GM19452 (cell line): ENCODE measurements at regions not wholly inside any gene's neighbourhood (a gene's known extent, or its start where the extent isn't known, plus 50 kb on each side); places are given as distances from the start of the nearest gene placed in this dataset.
"Not testable (repeated sequence)": the region's sequence is repeated elsewhere in the genome, so short reads cannot be mapped to it uniquely, and the experiment has no call there.

Experiments used
- ATAC-seq: cut with Tn5 transposase; IDR thresholded peaks from one replicate; pipeline ENCODE4 v1.9.1; 2021; ENCODE audit not compliant: unreplicated experiment

- no peak for ATAC-seq
These were observed 89.8 kb upstream of the ANK3 start for GRCh38 chr10:60479305-60480020.

- ATAC-seq = no peak
These were observed 86.8 kb upstream of the ANK3 start for GRCh38 chr10:60476451-60476850.

GRCh38 chr10:60473557-60473956 is 83.9 kb upstream of the ANK3 start:
- no peak for ATAC-seq

GRCh38 chr10:60470091-60470490 is 80.4 kb upstream of the ANK3 start:
- no peak for ATAC-seq

- not testable (repeated sequence) for ATAC-seq
These were observed 79.5 kb upstream of the ANK3 start for GRCh38 chr10:60469147-60469546.

- ATAC-seq = no peak
These were observed 77.5 kb upstream of the ANK3 start for GRCh38 chr10:60467202-60467546.

- ATAC-seq = no peak
These were observed 76.9 kb upstream of the ANK3 start for GRCh38 chr10:60466267-60467201.

GRCh38 chr10:60465801-60466200 is 76.1 kb upstream of the ANK3 start:
- no peak for ATAC-seq

- no peak for ATAC-seq
These were observed 75.0 kb upstream of the ANK3 start for GRCh38 chr10:60464659-60465058.

- ATAC-seq = no peak
These were observed 74.1 kb upstream of the ANK3 start for GRCh38 chr10:60463746-60464145.

GRCh38 chr10:60461688-60462087 is 72.0 kb upstream of the ANK3 start:
- no peak for ATAC-seq

- no peak for ATAC-seq
These were observed 70.2 kb upstream of the ANK3 start for GRCh38 chr10:60459701-60460457.

GRCh38 chr10:60456053-60456452 is 66.4 kb upstream of the ANK3 start:
- ATAC-seq = no peak

GRCh38 chr10:60454336-60454735 is 64.7 kb upstream of the ANK3 start:
- ATAC-seq = no peak

GRCh38 chr10:60453036-60453435 is 63.4 kb upstream of the ANK3 start:
- no peak for ATAC-seq

- ATAC-seq = no peak
These were observed 60.6 kb upstream of the ANK3 start for GRCh38 chr10:60450291-60450690.

- ATAC-seq = no peak
These were observed 58.6 kb upstream of the ANK3 start for GRCh38 chr10:60448246-60448645.

- no peak for ATAC-seq
These were observed 57.2 kb upstream of the ANK3 start for GRCh38 chr10:60446851-60447250.

GRCh38 chr10:60446070-60446833 is 56.6 kb upstream of the ANK3 start:
- ATAC-seq = no peak

GRCh38 chr10:60444494-60445064 is 54.9 kb upstream of the ANK3 start:
- no peak for ATAC-seq
